CD4-positive, CD25-positive, alpha-beta regulatory T cell (primary cell): ENCODE measurements at regions not wholly inside any gene's neighbourhood (a gene's known extent, or its start where the extent isn't known, plus 50 kb on each side); places are given as distances from the start of the nearest gene placed in this dataset.

Experiments
- ATAC-seq, 2 donors: fragments of 150-1000 bp; cut with Tn5 transposase; one replicate each; pipeline ENCODE4 v1.10.0; 2021; ENCODE audit warnings: low read depth in 2 of 2, moderate number of reproducible peaks in 2 of 2, moderate library complexity in 1 of 2
- DNase-seq, 3 donors: peaks; one replicate each; pipeline versions ENCODE4 v3.0.0 to v3.0.0-alpha.2; 2012 to 2022; ENCODE audit warnings: mixed read lengths in 1 of 3
- H3K27ac ChIP-seq: one replicate; pipeline ENCODE4 v1.7.0; 2013; ENCODE audit warnings: mild to moderate bottlenecking, low read length; ENCODE audit not compliant: insufficient read depth, poor library complexity, severe bottlenecking
- H3K27me3 ChIP-seq: one replicate; pipeline ENCODE4 v1.7.0; 2013; ENCODE audit warnings: low read length; ENCODE audit not compliant: control insufficient read depth, insufficient read depth
- H3K36me3 ChIP-seq: one replicate; pipeline ENCODE4 v1.7.0; 2013; ENCODE audit warnings: mild to moderate bottlenecking, low read length, moderate library complexity; ENCODE audit not compliant: control insufficient read depth, insufficient read depth
- H3K4me1 ChIP-seq: 2 replicates; pipeline ENCODE4 v1.7.0; 2013; ENCODE audit warnings: mild to moderate bottlenecking, low read length; ENCODE audit not compliant: insufficient read depth, control insufficient read depth, poor library complexity, severe bottlenecking
- H3K4me3 ChIP-seq: one replicate; pipeline ENCODE4 v1.7.0; 2013; ENCODE audit warnings: low read depth, mild to moderate bottlenecking, low read length, moderate library complexity
- H3K9me3 ChIP-seq, 2 experiments: 1 replicate in 1 of 2; 2 replicates in 1 of 2; pipeline ENCODE4 v1.7.0; 2013; ENCODE audit warnings: low read length in 2 of 2, mild to moderate bottlenecking in 1 of 2, moderate library complexity in 1 of 2; ENCODE audit not compliant: control insufficient read depth in 2 of 2
- H3K27ac Mint-ChIP-seq, 3 donors: one replicate each; pipeline ENCODE4 v1.8.0; 2020 to 2022; ENCODE audit warnings: mild to moderate bottlenecking in 3 of 3, mixed read lengths in 3 of 3, moderate library complexity in 2 of 3
- H3K27me3 Mint-ChIP-seq: one replicate; pipeline ENCODE4 v1.8.0; 2022; ENCODE audit warnings: mild to moderate bottlenecking, mixed read lengths
- H3K36me3 Mint-ChIP-seq: one replicate; pipeline ENCODE4 v1.8.0; 2020; ENCODE audit warnings: mixed read lengths
- H3K4me1 Mint-ChIP-seq, 4 donors: one replicate each; pipeline ENCODE4 v1.8.0; 2020 to 2022; ENCODE audit warnings: mixed read lengths in 4 of 4, mild to moderate bottlenecking in 1 of 4
- H3K4me3 Mint-ChIP-seq, 4 donors: one replicate each; pipeline ENCODE4 v1.8.0; 2020 to 2022; ENCODE audit warnings: mild to moderate bottlenecking in 4 of 4, mixed read lengths in 4 of 4, moderate library complexity in 3 of 4
- H3K9me3 Mint-ChIP-seq, 7 donors: one replicate each; pipeline ENCODE4 v1.8.0; 2020 to 2022; ENCODE audit warnings: mixed read lengths in 7 of 7, mild to moderate bottlenecking in 3 of 7, moderate library complexity in 2 of 7

DNA sequence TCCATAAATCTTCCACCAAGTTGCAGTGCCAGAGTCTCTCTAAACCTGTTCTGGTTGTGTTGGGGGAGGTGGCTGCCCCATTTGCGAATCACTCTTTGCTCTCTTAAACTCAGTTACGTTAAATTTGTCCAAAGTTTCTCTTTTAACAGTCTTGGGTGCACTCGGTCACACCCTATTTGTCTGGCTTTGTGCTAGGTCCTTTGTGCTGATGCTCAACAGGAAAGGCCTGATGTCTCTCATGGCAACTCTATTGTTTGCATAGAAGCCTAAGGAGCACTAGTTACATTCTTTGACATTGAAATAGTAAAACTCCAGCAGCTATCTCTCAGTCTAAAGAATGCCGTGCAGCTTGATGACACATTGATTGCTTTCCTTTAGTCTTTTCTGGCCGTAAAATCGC is 105.1 kb downstream of the TRMT11 start:
- Histone ChIP-seq H3K4me3 (no peak overlapping the region), H3K36me3 (no peaks in the 10 kb centered on the region), H3K9me3 (no peaks in the 10 kb centered on the region), H3K27me3 (no peaks in the 10 kb centered on the region), H3K4me1 (no peaks in the 10 kb centered on the region), H3K27ac (no peak overlapping the region)
- Mint-ChIP-seq H3K27ac (no peak overlapping the region), H3K4me1 (peaks cover 0 to 7% (median 5%) of the 10 kb centered on the region in 4 donors), H3K27me3 (no peaks in the 10 kb centered on the region), H3K36me3 (peaks cover 9% of the 10 kb centered on the region), H3K4me3 (no peak overlapping the region), H3K9me3 (peaks cover 0 to 2% (median 0%) of the 10 kb centered on the region in 7 donors)
- ATAC-seq (no peak), DNase-seq (no peak)

GRCh38 chr6:126093108-126093507 is 106.8 kb downstream of the TRMT11 start:
- Mint-ChIP-seq H3K36me3 (peaks cover 9% of the 10 kb centered on the region), H3K4me1 (peaks cover 0 to under 1% (median 0%) of the 10 kb centered on the region in 4 donors), H3K9me3 (peaks cover 0 to 2% (median 0%) of the 10 kb centered on the region in 7 donors), H3K27me3 (no peaks in the 10 kb centered on the region), H3K27ac (no peak overlapping the region), H3K4me3 (no peak overlapping the region)
- Histone ChIP-seq H3K9me3 (no peaks in the 10 kb centered on the region), H3K27ac (no peak overlapping the region), H3K27me3 (no peaks in the 10 kb centered on the region), H3K4me1 (no peaks in the 10 kb centered on the region), H3K4me3 (no peak overlapping the region), H3K36me3 (no peaks in the 10 kb centered on the region)
- DNase-seq (no peak), ATAC-seq (no peak)

DNA sequence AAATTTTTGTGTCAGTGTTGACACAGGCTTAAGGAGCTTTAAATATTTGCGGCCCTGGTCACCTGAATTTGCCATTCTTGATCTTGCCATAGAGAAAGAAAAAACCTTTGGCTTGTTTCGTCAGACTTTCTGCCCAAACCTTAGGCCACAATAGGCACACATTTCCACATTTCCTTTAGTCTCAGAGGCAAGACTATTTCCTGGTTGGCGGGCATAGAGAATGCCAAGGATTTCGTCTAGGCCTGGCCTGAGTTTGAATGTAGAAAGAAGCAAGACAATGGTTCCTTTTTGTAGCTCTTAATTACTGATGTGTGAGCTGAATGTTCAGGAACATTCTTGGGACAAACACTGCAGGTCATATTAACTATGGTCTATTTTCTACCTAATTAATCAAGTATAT is 108.1 kb downstream of the TRMT11 start:
- Mint-ChIP-seq H3K9me3 (peaks cover 0 to 2% (median 0%) of the 10 kb centered on the region in 7 donors), H3K36me3 (peaks cover 12% of the 10 kb centered on the region)
- no peaks in the 10 kb centered on the region for H3K4me1 ChIP-seq

GRCh38 chr6:126100386-126100785 is 114.0 kb downstream of the TRMT11 start:
- Histone ChIP-seq H3K4me3 (no peak overlapping the region), H3K27ac (no peak overlapping the region), H3K36me3 (no peaks in the 10 kb centered on the region), H3K9me3 (no peaks in the 10 kb centered on the region), H3K4me1 (no peaks in the 10 kb centered on the region), H3K27me3 (no peaks in the 10 kb centered on the region)
- DNase-seq: no peak
- Mint-ChIP-seq H3K36me3 (peaks cover 12% of the 10 kb centered on the region), H3K4me3 (no peak overlapping the region), H3K27me3 (no peaks in the 10 kb centered on the region), H3K9me3 (peaks cover 0 to 2% (median 0%) of the 10 kb centered on the region in 7 donors), H3K4me1 (peaks cover 0 to 2% (median 0%) of the 10 kb centered on the region in 4 donors), H3K27ac (no peak overlapping the region)
- no peak for ATAC-seq

More for the DNA sequence above, 108.1 kb downstream of the TRMT11 start:
- ATAC-seq (no peak), DNase-seq (no peak)
- Mint-ChIP-seq H3K4me1 (peaks cover 0 to 2% (median 0%) of the 10 kb centered on the region in 4 donors), H3K4me3 (no peak overlapping the region), H3K27me3 (no peaks in the 10 kb centered on the region), H3K27ac (no peak overlapping the region)
- no peak overlapping the region for H3K27ac ChIP-seq
- H3K9me3 ChIP-seq: no peaks in the 10 kb centered on the region
- H3K4me3 ChIP-seq: no peak overlapping the region
- no peaks in the 10 kb centered on the region for H3K27me3 ChIP-seq
- no peaks in the 10 kb centered on the region for H3K36me3 ChIP-seq

GRCh38 chr6:126102358-126102757 is 116.0 kb downstream of the TRMT11 start:
- DNase-seq: no peak

DNA sequence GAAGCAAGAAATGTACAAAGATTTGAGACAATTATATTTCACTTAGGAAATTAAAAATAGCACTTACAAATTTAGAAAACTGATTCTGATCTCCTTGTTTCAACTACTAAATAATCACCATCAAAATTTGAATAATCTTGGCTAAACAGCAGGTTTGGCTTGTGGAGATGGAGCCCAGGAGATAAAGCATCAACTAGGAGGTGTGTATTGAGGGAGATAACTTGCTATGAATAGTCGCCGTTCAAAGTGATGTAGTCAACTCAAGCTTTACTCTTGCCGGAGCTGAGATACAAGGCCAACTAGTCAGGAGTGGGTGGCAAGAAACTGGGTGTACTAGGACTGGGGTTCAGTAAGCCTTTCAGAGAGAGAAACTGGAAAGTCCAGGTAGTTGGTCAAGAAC is 117.7 kb downstream of the TRMT11 start:
- H3K4me3 Mint-ChIP-seq: no peak overlapping the region
- ATAC-seq (no peak), DNase-seq (no peak)
- Histone ChIP-seq H3K9me3 (no peaks in the 10 kb centered on the region), H3K4me1 (no peaks in the 10 kb centered on the region), H3K27me3 (no peaks in the 10 kb centered on the region), H3K4me3 (no peak overlapping the region), H3K36me3 (no peaks in the 10 kb centered on the region), H3K27ac (no peak overlapping the region)
- no peak overlapping the region for H3K27ac Mint-ChIP-seq
- peaks cover 0 to 2% (median 0%) of the 10 kb centered on the region in 7 donors for H3K9me3 Mint-ChIP-seq
- H3K27me3 Mint-ChIP-seq: no peaks in the 10 kb centered on the region
- no peaks in the 10 kb centered on the region for H3K4me1 Mint-ChIP-seq
- H3K36me3 Mint-ChIP-seq: peaks cover 14% of the 10 kb centered on the region

More at GRCh38 chr6:126102358-126102757, 116.0 kb downstream of the TRMT11 start:
- Histone ChIP-seq H3K4me1 (no peaks in the 10 kb centered on the region), H3K4me3 (no peak overlapping the region), H3K9me3 (no peaks in the 10 kb centered on the region), H3K36me3 (no peaks in the 10 kb centered on the region), H3K27me3 (no peaks in the 10 kb centered on the region), H3K27ac (no peak overlapping the region)
- peaks cover 0 to 2% (median 0%) of the 10 kb centered on the region in 7 donors for H3K9me3 Mint-ChIP-seq
- H3K4me3 Mint-ChIP-seq: no peak overlapping the region
- no peak for ATAC-seq
- H3K27me3 Mint-ChIP-seq: no peaks in the 10 kb centered on the region
- peaks cover 14% of the 10 kb centered on the region for H3K36me3 Mint-ChIP-seq
- no peak overlapping the region for H3K27ac Mint-ChIP-seq
- H3K4me1 Mint-ChIP-seq: peaks cover 0 to 2% (median 0%) of the 10 kb centered on the region in 4 donors

- ATAC-seq: no peak
- no peaks in the 10 kb centered on the region for H3K4me1 ChIP-seq
- H3K36me3 ChIP-seq: no peaks in the 10 kb centered on the region
- Mint-ChIP-seq H3K4me1 (no peaks in the 10 kb centered on the region), H3K36me3 (peaks cover 6% of the 10 kb centered on the region), H3K27ac (no peak overlapping the region), H3K4me3 (no peak overlapping the region), H3K27me3 (no peaks in the 10 kb centered on the region), H3K9me3 (peaks cover 0 to 2% (median 0%) of the 10 kb centered on the region in 7 donors)
- DNase-seq: no peak
- H3K27me3 ChIP-seq: no peaks in the 10 kb centered on the region
- H3K4me3 ChIP-seq: no peak overlapping the region
- H3K27ac ChIP-seq: no peak overlapping the region
- H3K9me3 ChIP-seq: no peaks in the 10 kb centered on the region
These were observed 121.3 kb downstream of the TRMT11 start for GRCh38 chr6:126107475-126108166.
